B cell (primary cell): ENCODE measurements at regions not wholly inside any gene's neighbourhood (a gene's known extent, or its start where the extent isn't known, plus 50 kb on each side); places are given as distances from the start of the nearest gene placed in this dataset.

Source experiments
- ATAC-seq: fragments of 200-7000 bp; cut with Tn5 transposase; one replicate; pipeline ENCODE4 v1.10.0; 2021; ENCODE audit warnings: low read depth, mild to moderate bottlenecking, moderate number of reproducible peaks, moderate library complexity
- CTCF ChIA-PET: fragments of 350-600 bp; sonication (Branson Sonifier 250); formaldehyde crosslinking; loops from one replicate; lab custom pipeline; 2021; ENCODE audit warnings: antibody characterized with exemption, inconsistent platforms; lab: Charles Lee
- POLR2A ChIA-PET: fragments of 350-600 bp; sonication (Branson Sonifier 250); formaldehyde crosslinking; loops from one replicate; lab custom pipeline; 2021; ENCODE audit warnings: antibody characterized with exemption; lab: Charles Lee
- DNase-seq: peaks from one replicate; pipeline ENCODE4 v3.0.0; 2013
- H2AFZ ChIP-seq: 2 replicates; pipeline ENCODE4 v1.6.1; 2012; ENCODE audit warnings: mild to moderate bottlenecking, low read depth, low read length; ENCODE audit not compliant: insufficient read depth, poor library complexity, severe bottlenecking
- H3K27ac ChIP-seq, 2 donors: 1 replicate in 1 of 2; 2 replicates in 1 of 2; pipeline ENCODE4 v1.5.1; 2012 to 2013; ENCODE audit warnings: low read length in 2 of 2, mild to moderate bottlenecking in 2 of 2, moderate library complexity in 1 of 2
- H3K27me3 ChIP-seq, 4 experiments: fragments of 200-600 bp in 1 of 4; sonication (generic) in 1 of 4; replicated peaks in 1 of 4; 1 replicate in 2 of 4; 2 replicates in 2 of 4; pipeline versions ENCODE4 v1.6.1 to v1.7.0; 2013 to 2016; ENCODE audit warnings: low read length in 3 of 4, mild to moderate bottlenecking in 2 of 4, mixed read lengths in 1 of 4, moderate library complexity in 1 of 4; ENCODE audit not compliant: insufficient read depth in 4 of 4, control insufficient read depth in 3 of 4; ENCODE audit errors: control extremely low read depth in 1 of 4
- H3K36me3 ChIP-seq, 2 experiments: replicated peaks in 1 of 2; 1 replicate in 1 of 2; 2 replicates in 1 of 2; pipeline versions ENCODE4 v1.6.1 to v1.7.1; 2013; ENCODE audit warnings: low read length in 1 of 2; ENCODE audit not compliant: insufficient read depth in 2 of 2, control insufficient read depth in 1 of 2; ENCODE audit errors: control extremely low read depth in 1 of 2, extremely low read depth in 1 of 2
- H3K4me1 ChIP-seq, 2 donors: fragments of 200-600 bp in 1 of 2; sonication (generic) in 1 of 2; 1 replicate in 1 of 2; 2 replicates in 1 of 2; pipeline versions ENCODE4 v1.5.1 to v1.6.1; 2013 to 2017; ENCODE audit warnings: low read length in 2 of 2; ENCODE audit not compliant: control insufficient read depth in 2 of 2, insufficient read depth in 2 of 2
- H3K4me2 ChIP-seq: replicated peaks from 2 replicates; pipeline ENCODE3; 2012; ENCODE audit warnings: mild to moderate bottlenecking, low read depth, low read length; ENCODE audit not compliant: poor library complexity, severe bottlenecking
- H3K4me3 ChIP-seq, 5 experiments: fragments of 200-600 bp in 1 of 5; sonication (generic) in 1 of 5; 1 replicate in 3 of 5; 2 replicates in 2 of 5; pipeline versions ENCODE4 v1.5.1 to v1.7.0; 2011 to 2016; ENCODE audit warnings: low read length in 4 of 5, mild to moderate bottlenecking in 4 of 5, low read depth in 2 of 5, control low read depth in 1 of 5, moderate library complexity in 1 of 5; ENCODE audit not compliant: insufficient read depth in 1 of 5; ENCODE audit errors: control extremely low read depth in 1 of 5, extremely low read depth in 1 of 5
- H3K79me2 ChIP-seq: fragments of 200-600 bp; sonication (generic); one replicate; pipeline ENCODE4 v1.6.0; 2016; ENCODE audit warnings: low read length; ENCODE audit not compliant: control insufficient read depth, insufficient read depth
- H3K9ac ChIP-seq: fragments of 200-600 bp; sonication (generic); 2 replicates; pipeline ENCODE4 v1.6.1; 2017; ENCODE audit warnings: mild to moderate bottlenecking, low read length, moderate library complexity
- H3K9me3 ChIP-seq, 3 donors: one replicate each; pipeline versions ENCODE4 v1.6.1 to v1.7.1; 2013; ENCODE audit warnings: low read length in 2 of 3; ENCODE audit not compliant: control insufficient read depth in 2 of 3, insufficient read depth in 1 of 3; ENCODE audit errors: control extremely low read depth in 1 of 3
- H4K20me1 ChIP-seq: 2 replicates; pipeline ENCODE4 v1.6.0; 2012; ENCODE audit warnings: mild to moderate bottlenecking, low read length; ENCODE audit not compliant: insufficient read depth, control insufficient read depth, poor library complexity, severe bottlenecking
- H3K27ac Mint-ChIP-seq: one replicate; pipeline ENCODE4 v1.8.0; 2021; ENCODE audit warnings: mixed read lengths
- H3K27me3 Mint-ChIP-seq: one replicate; pipeline ENCODE4 v1.8.0; 2021; ENCODE audit warnings: mixed read lengths
- H3K4me1 Mint-ChIP-seq: one replicate; pipeline ENCODE4 v1.8.0; 2021; ENCODE audit warnings: mixed read lengths
- H3K4me3 Mint-ChIP-seq: one replicate; pipeline ENCODE4 v1.8.0; 2021; ENCODE audit warnings: mixed read lengths
- H3K9me3 Mint-ChIP-seq: one replicate; pipeline ENCODE4 v1.8.0; 2022; ENCODE audit warnings: mixed read lengths; ENCODE audit not compliant: insufficient read depth
- EZH2 ChIP-seq: IDR thresholded peaks from 2 replicates; pipeline ENCODE4 v1.6.1; 2012; ENCODE audit warnings: borderline replicate concordance, low read depth, mild to moderate bottlenecking, moderate library complexity, low read length; ENCODE audit not compliant: insufficient read depth, poor library complexity, severe bottlenecking
- WGBS: methylation state at CpG from one replicate; pipeline ENCODE4 v1.1.5; 2013; ENCODE audit warnings: missing lambda C conversion rate; ENCODE audit not compliant: insufficient coverage; 5-methylcytosine and 5-hydroxymethylcytosine counted together
- intact Hi-C: fragments of 100-400 bp; cut with micrococcal nuclease; formaldehyde crosslinking; loops from one replicate; pipeline ENCODE4 v1.10.0; 2022
- TF ChIP-seq, protein P1 (sequence below): fragments of 200-600 bp; IDR thresholded peaks from one replicate; pipeline ENCODE4 v1.8.0; 2022; ENCODE audit warnings: antibody characterized with exemption, mild to moderate bottlenecking

- Mint-ChIP-seq H3K9me3 (no peaks in the 10 kb centered on the region), H3K27ac (no peak overlapping the region), H3K4me1 (no peaks in the 10 kb centered on the region), H3K27me3 (peaks cover 3% of the 10 kb centered on the region), H3K4me3 (no peak overlapping the region)
- POLR2A ChIA-PET, result no interaction called here
- H3K27me3 ChIP-seq, result no peaks in the 10 kb centered on the region
- no peak for TF ChIP-seq EZH2
- TF ChIP-seq, protein P1, sequence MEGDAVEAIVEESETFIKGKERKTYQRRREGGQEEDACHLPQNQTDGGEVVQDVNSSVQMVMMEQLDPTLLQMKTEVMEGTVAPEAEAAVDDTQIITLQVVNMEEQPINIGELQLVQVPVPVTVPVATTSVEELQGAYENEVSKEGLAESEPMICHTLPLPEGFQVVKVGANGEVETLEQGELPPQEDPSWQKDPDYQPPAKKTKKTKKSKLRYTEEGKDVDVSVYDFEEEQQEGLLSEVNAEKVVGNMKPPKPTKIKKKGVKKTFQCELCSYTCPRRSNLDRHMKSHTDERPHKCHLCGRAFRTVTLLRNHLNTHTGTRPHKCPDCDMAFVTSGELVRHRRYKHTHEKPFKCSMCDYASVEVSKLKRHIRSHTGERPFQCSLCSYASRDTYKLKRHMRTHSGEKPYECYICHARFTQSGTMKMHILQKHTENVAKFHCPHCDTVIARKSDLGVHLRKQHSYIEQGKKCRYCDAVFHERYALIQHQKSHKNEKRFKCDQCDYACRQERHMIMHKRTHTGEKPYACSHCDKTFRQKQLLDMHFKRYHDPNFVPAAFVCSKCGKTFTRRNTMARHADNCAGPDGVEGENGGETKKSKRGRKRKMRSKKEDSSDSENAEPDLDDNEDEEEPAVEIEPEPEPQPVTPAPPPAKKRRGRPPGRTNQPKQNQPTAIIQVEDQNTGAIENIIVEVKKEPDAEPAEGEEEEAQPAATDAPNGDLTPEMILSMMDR, result no peak
- no peaks in the 10 kb centered on the region for H3K79me2 ChIP-seq
- no peaks in the 10 kb centered on the region for H3K9me3 ChIP-seq
- H3K27ac ChIP-seq, result no peak overlapping the region
- H3K4me3 ChIP-seq, result no peak overlapping the region
- DNase-seq (no peak), ATAC-seq (no peak)
- no peaks in the 10 kb centered on the region for H3K36me3 ChIP-seq
- H3K4me1 ChIP-seq, result no peaks in the 10 kb centered on the region
- CTCF ChIA-PET, result no interaction called here
- no CpG with 5 or more reads among the region's 2 CpGs for WGBS
- H2AFZ ChIP-seq, result no peak overlapping the region
- no peak overlapping the region for H3K9ac ChIP-seq
- H4K20me1 ChIP-seq, result no peaks in the 10 kb centered on the region
- H3K4me2 ChIP-seq, result no peak overlapping the region
- intact Hi-C loops, result no loop called here
Observed at GRCh38 chr1:218570456-218570855, 225.3 kb downstream of the TGFB2 start.

GRCh38 chr1:218571491-218571890, 226.4 kb downstream of the TGFB2 start:
- no peak overlapping the region for H3K27ac ChIP-seq
- H3K4me3 ChIP-seq, result no peak overlapping the region
- no peak for TF ChIP-seq EZH2
- TF ChIP-seq, protein P1, result no peak
- H3K9me3 Mint-ChIP-seq, result no peaks in the 10 kb centered on the region
- no peak for ATAC-seq
- no peaks in the 10 kb centered on the region for H3K4me1 ChIP-seq
- H3K4me1 Mint-ChIP-seq, result no peaks in the 10 kb centered on the region
- no peak overlapping the region for H3K27ac Mint-ChIP-seq
- no peak overlapping the region for H3K4me2 ChIP-seq
- H3K4me3 Mint-ChIP-seq, result no peak overlapping the region
- no peaks in the 10 kb centered on the region for H4K20me1 ChIP-seq
- H3K36me3 ChIP-seq, result no peaks in the 10 kb centered on the region
- POLR2A ChIA-PET, result no interaction called here
- H3K27me3 Mint-ChIP-seq, result peaks cover 3% of the 10 kb centered on the region
- CTCF ChIA-PET, result no interaction called here
- WGBS, result no CpG with 5 or more reads among the region's 6 CpGs
- no peak for DNase-seq
- H3K9ac ChIP-seq, result no peak overlapping the region
- H3K79me2 ChIP-seq, result no peaks in the 10 kb centered on the region
- no peaks in the 10 kb centered on the region for H3K27me3 ChIP-seq
- H3K9me3 ChIP-seq, result no peaks in the 10 kb centered on the region
- H2AFZ ChIP-seq, result no peak overlapping the region
- intact Hi-C loops, result no loop called here
